Kidney (tissue), 13 donors: ENCODE measurements at regions not wholly inside any gene's neighbourhood (a gene's known extent, or its start where the extent isn't known, plus 50 kb on each side); places are given as distances from the start of the nearest gene placed in this dataset.

Experiments
- DNase-seq, 5 donors: peaks; one replicate each; pipeline ENCODE4 v3.0.0-alpha.2; 2013 to 2020
- FAIRE-seq: peaks from 2 replicates; lab custom pipeline; 2012; peaks lifted over from hg19 to GRCh38; lab: Jason Lieb, UNC
- H3K27ac ChIP-seq, 2 donors: one replicate each; pipeline ENCODE4 v1.7.0; 2013; ENCODE audit warnings: low read depth in 2 of 2, low read length in 2 of 2, inconsistent platforms in 1 of 2
- H3K27me3 ChIP-seq: one replicate; pipeline ENCODE4 v1.7.1; 2013; ENCODE audit warnings: low read length, inconsistent platforms; ENCODE audit not compliant: control insufficient read depth, insufficient read depth
- H3K36me3 ChIP-seq, 3 donors: one replicate each; pipeline versions ENCODE4 v1.7.0 to v1.7.1; 2013; ENCODE audit warnings: low read length in 3 of 3, control low read depth in 1 of 3, inconsistent platforms in 1 of 3; ENCODE audit not compliant: insufficient read depth in 3 of 3, control insufficient read depth in 2 of 3
- H3K4me1 ChIP-seq, 3 donors: one replicate each; pipeline versions ENCODE4 v1.7.0 to v1.7.1; 2013; ENCODE audit warnings: low read length in 3 of 3, inconsistent platforms in 1 of 3, low read depth in 1 of 3; ENCODE audit not compliant: control insufficient read depth in 2 of 3, insufficient read depth in 2 of 3
- H3K4me3 ChIP-seq, 3 donors: one replicate each; pipeline versions ENCODE4 v1.7.0 to v1.8.1; 2013; ENCODE audit warnings: low read length in 3 of 3, control low read depth in 1 of 3, inconsistent platforms in 1 of 3
- H3K9ac ChIP-seq, 3 donors: one replicate each; pipeline versions ENCODE4 v1.7.0 to v1.7.1; 2013; ENCODE audit warnings: low read length in 3 of 3, control low read depth in 1 of 3, inconsistent platforms in 1 of 3
- H3K9me3 ChIP-seq, 3 donors: one replicate each; pipeline versions ENCODE4 v1.7.0 to v1.7.1; 2013; ENCODE audit warnings: low read length in 3 of 3, control low read depth in 1 of 3, inconsistent platforms in 1 of 3; ENCODE audit not compliant: control insufficient read depth in 2 of 3, insufficient read depth in 1 of 3
- CTCF ChIP-seq: IDR thresholded peaks from 3 replicates; pipeline ENCODE4 v1.5.1; 2012; ENCODE audit warnings: mild to moderate bottlenecking, moderate library complexity, borderline replicate concordance; ENCODE audit not compliant: insufficient read depth; ENCODE audit errors: extremely low read depth
- intact Hi-C: fragments of 100-400 bp; cut with DNase I; formaldehyde crosslinking; loops from one replicate; pipeline ENCODE4 v1.11.1; 2022
- donor health status: control.
- donor health status: control.
- donor health status: control.
- donor health status: control.
- donor health status: control.
- donor health status: DM: yes; HTN: yes; CAD: no.
- donor health status: Normal renal cell carcinoma (clear cell type).

DNA sequence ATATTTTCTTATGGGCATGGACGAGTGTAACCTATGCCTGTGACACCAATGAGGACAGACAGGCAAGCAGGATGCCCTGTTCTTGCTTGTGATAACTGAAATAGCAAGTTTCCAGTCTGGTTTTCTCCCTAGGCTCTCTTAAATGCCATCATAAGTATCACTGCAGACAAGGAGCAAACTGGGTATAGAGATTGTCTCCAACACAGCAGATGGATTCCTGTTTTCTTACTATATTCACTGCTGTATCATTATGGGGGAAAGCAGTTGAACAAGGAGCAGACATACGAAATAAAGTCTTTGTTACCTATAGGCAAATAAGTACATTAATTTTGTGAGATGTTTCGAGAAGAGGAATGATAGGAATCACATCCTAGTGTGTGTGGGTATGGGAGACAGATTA, 178.0 kb upstream of the TBL1XR1 start:
- no peak for TF ChIP-seq CTCF
- intact Hi-C loops, result no loop called here
- Histone ChIP-seq H3K9ac (no peak overlapping the region), H3K27ac (no peak overlapping the region), H3K27me3 (no peaks in the 10 kb centered on the region), H3K9me3 (no peaks in the 10 kb centered on the region), H3K4me1 (no peaks in the 10 kb centered on the region), H3K36me3 (no peaks in the 10 kb centered on the region), H3K4me3 (no peak overlapping the region)
- FAIRE-seq (no peak), DNase-seq (no peak)

DNA sequence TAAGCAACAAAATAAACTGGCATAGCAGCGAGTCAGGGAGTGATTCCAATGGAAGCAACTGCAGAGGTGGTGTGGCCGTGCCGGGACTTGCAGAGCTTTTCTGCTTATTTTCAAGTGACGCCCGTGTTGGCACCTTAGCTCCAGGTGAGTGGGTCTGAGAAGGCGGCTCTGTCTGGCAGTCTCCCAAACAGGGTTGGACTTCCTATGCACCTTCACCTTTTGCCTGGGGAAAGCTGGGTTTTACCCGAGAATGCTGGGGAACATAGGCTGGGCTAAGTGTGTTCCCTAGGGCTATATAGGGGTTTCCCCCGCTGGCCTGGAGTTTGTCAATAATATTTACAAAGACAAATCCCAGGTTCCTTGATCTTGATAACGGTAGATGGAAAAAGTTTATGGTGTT, 179.9 kb upstream of the TBL1XR1 start:
- TF ChIP-seq CTCF, result no peak
- Histone ChIP-seq H3K27me3 (no peaks in the 10 kb centered on the region), H3K4me3 (peak overlapping the region in 1 of 3 donors; percentile 33), H3K27ac (no peak overlapping the region), H3K9ac (no peak overlapping the region), H3K36me3 (no peaks in the 10 kb centered on the region), H3K4me1 (no peaks in the 10 kb centered on the region), H3K9me3 (no peaks in the 10 kb centered on the region)
- peak in 1 of 5 donors; percentile 88 for DNase-seq
- FAIRE-seq, result no peak
- intact Hi-C loops, result no loop called here

- no peak overlapping the region for H3K27ac ChIP-seq
- intact Hi-C loops, result no loop called here
- no peaks in the 10 kb centered on the region for H3K4me1 ChIP-seq
- H3K27me3 ChIP-seq, result no peaks in the 10 kb centered on the region
- no peak overlapping the region for H3K9ac ChIP-seq
- H3K9me3 ChIP-seq, result no peaks in the 10 kb centered on the region
- TF ChIP-seq CTCF, result no peak
- FAIRE-seq, result no peak
- no peaks in the 10 kb centered on the region for H3K36me3 ChIP-seq
- H3K4me3 ChIP-seq, result no peak overlapping the region
- no peak for DNase-seq
These were observed 180.9 kb upstream of the TBL1XR1 start for GRCh38 chr3:177378168-177378567.

- intact Hi-C loops, result no loop called here
- Histone ChIP-seq H3K4me1 (no peaks in the 10 kb centered on the region), H3K4me3 (no peak overlapping the region), H3K36me3 (no peaks in the 10 kb centered on the region), H3K27ac (no peak overlapping the region), H3K27me3 (no peaks in the 10 kb centered on the region), H3K9me3 (no peaks in the 10 kb centered on the region), H3K9ac (no peak overlapping the region)
- DNase-seq (no peak), FAIRE-seq (no peak)
- no peak for TF ChIP-seq CTCF
These were observed 181.8 kb upstream of the TBL1XR1 start for GRCh38 chr3:177379045-177379444.
